ENCODE measurements at regions not wholly inside any gene's neighbourhood (a gene's known extent, or its start where the extent isn't known, plus 50 kb on each side); places are given as distances from the start of the nearest gene placed in this dataset.

- Histone ChIP-seq H3K4me1 (no peaks in the 10 kb centered on the region), H3K4me3 (no peak overlapping the region), H3K9me3 (no peaks in the 10 kb centered on the region), H3K27ac (no peak overlapping the region), H3K27me3 (no peaks in the 10 kb centered on the region), H3K36me3 (no peaks in the 10 kb centered on the region)
- DNase-seq (peak in 1 of 3 donors; percentile 10), ATAC-seq (no peak)
- TF ChIP-seq, protein P1, sequence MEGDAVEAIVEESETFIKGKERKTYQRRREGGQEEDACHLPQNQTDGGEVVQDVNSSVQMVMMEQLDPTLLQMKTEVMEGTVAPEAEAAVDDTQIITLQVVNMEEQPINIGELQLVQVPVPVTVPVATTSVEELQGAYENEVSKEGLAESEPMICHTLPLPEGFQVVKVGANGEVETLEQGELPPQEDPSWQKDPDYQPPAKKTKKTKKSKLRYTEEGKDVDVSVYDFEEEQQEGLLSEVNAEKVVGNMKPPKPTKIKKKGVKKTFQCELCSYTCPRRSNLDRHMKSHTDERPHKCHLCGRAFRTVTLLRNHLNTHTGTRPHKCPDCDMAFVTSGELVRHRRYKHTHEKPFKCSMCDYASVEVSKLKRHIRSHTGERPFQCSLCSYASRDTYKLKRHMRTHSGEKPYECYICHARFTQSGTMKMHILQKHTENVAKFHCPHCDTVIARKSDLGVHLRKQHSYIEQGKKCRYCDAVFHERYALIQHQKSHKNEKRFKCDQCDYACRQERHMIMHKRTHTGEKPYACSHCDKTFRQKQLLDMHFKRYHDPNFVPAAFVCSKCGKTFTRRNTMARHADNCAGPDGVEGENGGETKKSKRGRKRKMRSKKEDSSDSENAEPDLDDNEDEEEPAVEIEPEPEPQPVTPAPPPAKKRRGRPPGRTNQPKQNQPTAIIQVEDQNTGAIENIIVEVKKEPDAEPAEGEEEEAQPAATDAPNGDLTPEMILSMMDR (IDR thresholded peaks at IDR 0.05) = no peak
- no peak for TF ChIP-seq POLR2A (IDR thresholded peaks at IDR 0.05)
- intact Hi-C loops (cut with DNase I) = no loop called here
- 14% methylated on average over 1 of the region's 1 CpG for WGBS (ENCODE audit: insufficient coverage, low coverage, low lambda C conversion rate, missing lambda C conversion rate)
Observed at GRCh38 chr7:131900785-131901287, 344.4 kb upstream of the PODXL start.

DNA sequence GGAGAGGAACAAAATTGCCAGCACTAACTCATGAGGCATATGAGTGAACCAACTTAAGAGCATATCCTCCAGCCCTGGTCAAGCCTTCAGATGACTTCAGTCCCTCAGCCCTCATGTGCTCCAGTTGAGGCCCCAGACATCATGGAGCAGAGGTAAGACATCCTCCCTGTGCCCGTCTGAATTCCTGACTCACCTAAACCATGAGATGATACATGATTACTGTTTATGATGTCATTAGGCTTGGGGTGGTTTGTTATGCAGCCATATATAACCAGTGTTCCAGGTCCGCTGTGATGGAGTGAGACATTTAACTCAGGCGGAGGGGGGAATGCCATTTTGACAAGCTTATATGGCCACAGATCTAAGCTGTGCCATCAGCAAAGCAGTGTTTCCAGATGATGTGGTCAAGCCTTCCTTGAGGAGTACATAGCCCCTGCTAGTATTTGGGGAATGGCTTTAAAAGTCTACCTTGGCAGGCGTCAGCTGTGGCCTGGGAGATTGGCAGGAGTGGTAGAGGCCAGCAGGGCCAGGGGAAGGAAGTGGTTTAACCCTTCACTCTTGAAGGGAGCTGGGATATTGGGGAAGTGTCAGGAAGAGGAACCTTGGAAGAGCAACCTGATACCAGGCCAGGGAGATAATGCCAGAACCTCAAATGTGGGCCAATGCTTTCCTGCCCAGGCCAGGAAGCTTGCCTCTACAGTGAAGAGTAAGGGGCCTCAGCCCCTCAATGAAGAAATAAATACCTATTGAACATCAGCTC lies 343.0 kb upstream of the PODXL start:
- no peaks in the 10 kb centered on the region for H3K36me3 ChIP-seq
- no peaks in the 10 kb centered on the region for H3K4me1 ChIP-seq
- ATAC-seq = no peak
- no peak for TF ChIP-seq POLR2A (IDR thresholded peaks at IDR 0.05)
- TF ChIP-seq, protein P1 (IDR thresholded peaks at IDR 0.05) = no peak
- intact Hi-C loops (cut with DNase I) = no loop called here
- no peak overlapping the region for H3K27ac ChIP-seq
- no peaks in the 10 kb centered on the region for H3K9me3 ChIP-seq
- peak in 1 of 3 donors; percentile 12 for DNase-seq
- WGBS (ENCODE audit: insufficient coverage, low coverage, low lambda C conversion rate, missing lambda C conversion rate) = 56% methylated on average over 3 of the region's 4 CpGs
- H3K27me3 ChIP-seq = no peaks in the 10 kb centered on the region
- no peak overlapping the region for H3K4me3 ChIP-seq

DNA sequence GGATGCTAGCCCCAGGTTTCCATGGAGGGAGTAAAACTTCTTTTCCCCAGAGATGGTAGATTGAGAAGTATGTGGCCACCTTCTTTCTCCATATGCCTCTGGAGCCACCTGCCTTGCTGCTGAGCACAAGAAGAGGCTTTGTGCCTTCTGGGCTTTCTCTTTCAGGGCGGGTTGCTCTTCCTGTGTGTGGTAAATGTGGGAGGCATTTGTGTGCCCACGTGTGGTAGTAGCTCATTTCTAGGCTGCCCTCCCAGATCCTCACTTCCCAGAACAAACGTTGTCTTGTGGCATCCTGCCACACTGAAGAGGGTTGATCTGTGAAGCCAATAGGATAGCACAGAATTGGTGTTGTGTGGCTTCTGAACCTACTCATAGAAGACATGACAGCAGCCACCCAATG lies 342.0 kb upstream of the PODXL start:
- no peaks in the 10 kb centered on the region for H3K4me1 ChIP-seq
- TF ChIP-seq, protein P1 (IDR thresholded peaks at IDR 0.05) = no peak
- no peak for TF ChIP-seq POLR2A (IDR thresholded peaks at IDR 0.05)
- H3K27me3 ChIP-seq = no peaks in the 10 kb centered on the region
- WGBS (ENCODE audit: insufficient coverage, low coverage, low lambda C conversion rate, missing lambda C conversion rate) = 0% methylated on average over 2 of the region's 3 CpGs
- H3K9me3 ChIP-seq = no peaks in the 10 kb centered on the region
- intact Hi-C loops (cut with DNase I) = no loop called here
- H3K4me3 ChIP-seq = no peak overlapping the region
- H3K27ac ChIP-seq = no peak overlapping the region
- DNase-seq (peak in 1 of 3 donors; percentile 11), ATAC-seq (no peak)
- no peaks in the 10 kb centered on the region for H3K36me3 ChIP-seq

- Histone ChIP-seq H3K9me3 (no peaks in the 10 kb centered on the region), H3K27me3 (no peaks in the 10 kb centered on the region), H3K27ac (no peak overlapping the region), H3K36me3 (no peaks in the 10 kb centered on the region), H3K4me3 (no peak overlapping the region), H3K4me1 (no peaks in the 10 kb centered on the region)
- intact Hi-C loops (cut with DNase I) = no loop called here
- no peak for DNase-seq
- TF ChIP-seq, protein P1 (IDR thresholded peaks at IDR 0.05) = no peak
- TF ChIP-seq POLR2A (IDR thresholded peaks at IDR 0.05) = no peak
- WGBS (ENCODE audit: insufficient coverage, low coverage, low lambda C conversion rate, missing lambda C conversion rate) = 65% methylated on average over 2 of the region's 2 CpGs
- no peak for ATAC-seq
Observed at GRCh38 chr7:131897790-131898165, 341.4 kb upstream of the PODXL start.

Measured in right lobe of liver (tissue), 6 donors.